Astrocyte (in vitro differentiated cells and primary cell): ENCODE measurements at regions not wholly inside any gene's neighbourhood (a gene's known extent, or its start where the extent isn't known, plus 50 kb on each side); places are given as distances from the start of the nearest gene placed in this dataset.

Experiments
- CTCF ChIP-seq: IDR thresholded peaks from 2 replicates; pipeline ENCODE4 v1.5.1; 2011; ENCODE audit warnings: low read depth, mild to moderate bottlenecking, inconsistent platforms, low read length, moderate library complexity; ENCODE audit not compliant: insufficient read depth
- EZH2 ChIP-seq: IDR thresholded peaks from 2 replicates; pipeline ENCODE4 v1.6.1; 2012; ENCODE audit warnings: mild to moderate bottlenecking, low read length, inconsistent platforms; ENCODE audit not compliant: insufficient read depth

GRCh38 chr18:65230311-65230710 is 520.5 kb upstream of the CDH7 start:
- no peak for TF ChIP-seq CTCF
- TF ChIP-seq EZH2 = no peak
